Stimulated activated CD8-positive, alpha-beta memory T cell treated with anti-CD3 and anti-CD28 coated beads, Interleukin-7, amount 100 ng/mL, for 48 hours (primary cell): ENCODE measurements at regions not wholly inside any gene's neighbourhood (a gene's known extent, or its start where the extent isn't known, plus 50 kb on each side); places are given as distances from the start of the nearest gene placed in this dataset.
"Not testable (repeated sequence)": the region's sequence is repeated elsewhere in the genome, so short reads cannot be mapped to it uniquely, and the experiment has no call there.

Experiments
- DNase-seq, 2 donors: peaks; one replicate each; pipeline ENCODE4 v3.0.0-alpha.2; 2020; ENCODE audit warnings: low read depth in 1 of 2; ENCODE audit errors: extremely low read depth in 1 of 2

- no peak for DNase-seq
Observed at GRCh38 chr2:134008837-134009236, 245.0 kb upstream of the MGAT5 start.

DNA sequence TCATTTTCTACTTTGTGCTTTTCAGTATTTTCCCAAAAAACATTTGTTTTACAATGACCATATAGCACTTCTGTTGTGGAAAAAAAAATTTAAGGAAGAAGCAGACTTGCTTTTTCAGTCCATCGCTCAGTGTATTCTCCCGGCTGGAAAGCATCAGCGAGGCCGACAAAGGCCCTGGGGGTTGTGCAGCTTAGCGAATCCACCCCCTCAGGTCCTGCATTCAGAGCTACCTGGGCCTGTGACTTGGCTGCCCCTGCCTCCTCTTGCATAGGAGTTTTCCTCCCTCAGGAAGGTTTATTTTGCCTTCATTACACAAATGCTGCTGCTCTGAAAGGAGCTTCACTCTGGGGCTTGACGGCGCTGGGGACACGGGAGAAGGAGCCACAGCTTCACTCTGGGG, 244.4 kb upstream of the MGAT5 start:
- DNase-seq = no peak

DNA sequence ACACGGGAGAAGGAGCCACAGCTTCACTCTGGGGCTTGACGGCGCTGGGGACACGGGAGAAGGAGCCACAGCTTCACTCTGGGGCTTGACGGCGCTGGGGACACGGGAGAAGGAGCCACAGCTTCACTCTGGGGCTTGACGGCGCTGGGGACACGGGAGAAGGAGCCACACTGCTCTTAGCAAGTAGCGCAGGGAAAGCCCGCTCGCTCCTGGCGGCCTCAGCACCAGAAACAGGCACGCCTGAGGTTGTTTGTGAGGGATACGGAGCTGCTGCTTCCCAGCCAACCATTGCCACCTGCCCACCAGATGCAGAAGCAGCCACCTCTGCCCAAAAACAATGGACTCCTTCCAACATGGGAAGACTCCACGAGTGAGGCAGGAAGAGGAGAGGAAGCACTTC, 244.0 kb upstream of the MGAT5 start:
- not testable (repeated sequence) for DNase-seq

DNA sequence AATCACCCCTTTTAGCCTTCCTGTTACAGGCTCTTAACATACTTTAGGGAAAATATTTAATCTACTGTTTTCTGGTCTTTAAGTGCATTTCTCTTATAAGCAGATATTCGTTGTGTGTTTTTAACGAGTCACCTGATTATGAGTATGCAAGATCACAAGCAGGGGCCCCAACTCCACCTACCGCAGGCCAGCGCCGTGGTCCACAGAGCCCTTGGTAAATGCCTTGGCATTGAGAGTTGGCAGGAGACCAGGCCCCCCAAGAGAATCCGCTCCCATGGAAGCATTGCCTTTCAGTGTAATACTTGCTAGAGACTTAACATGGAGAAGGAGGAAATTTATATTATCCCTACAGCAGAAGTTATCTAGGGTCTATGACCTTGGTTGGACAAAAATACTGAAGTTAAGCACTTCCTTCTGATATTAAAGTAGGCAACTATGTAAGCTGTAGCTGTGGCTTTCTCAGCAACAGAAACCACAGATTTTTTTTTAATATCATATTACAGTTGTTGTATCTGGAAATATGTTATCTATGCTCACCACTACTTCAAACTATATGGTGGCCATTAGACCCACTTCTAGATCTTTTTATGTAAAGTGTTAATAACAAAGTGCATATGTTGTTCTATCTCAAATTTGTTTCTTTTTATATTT, 241.8 kb upstream of the MGAT5 start:
- no peak for DNase-seq

DNA sequence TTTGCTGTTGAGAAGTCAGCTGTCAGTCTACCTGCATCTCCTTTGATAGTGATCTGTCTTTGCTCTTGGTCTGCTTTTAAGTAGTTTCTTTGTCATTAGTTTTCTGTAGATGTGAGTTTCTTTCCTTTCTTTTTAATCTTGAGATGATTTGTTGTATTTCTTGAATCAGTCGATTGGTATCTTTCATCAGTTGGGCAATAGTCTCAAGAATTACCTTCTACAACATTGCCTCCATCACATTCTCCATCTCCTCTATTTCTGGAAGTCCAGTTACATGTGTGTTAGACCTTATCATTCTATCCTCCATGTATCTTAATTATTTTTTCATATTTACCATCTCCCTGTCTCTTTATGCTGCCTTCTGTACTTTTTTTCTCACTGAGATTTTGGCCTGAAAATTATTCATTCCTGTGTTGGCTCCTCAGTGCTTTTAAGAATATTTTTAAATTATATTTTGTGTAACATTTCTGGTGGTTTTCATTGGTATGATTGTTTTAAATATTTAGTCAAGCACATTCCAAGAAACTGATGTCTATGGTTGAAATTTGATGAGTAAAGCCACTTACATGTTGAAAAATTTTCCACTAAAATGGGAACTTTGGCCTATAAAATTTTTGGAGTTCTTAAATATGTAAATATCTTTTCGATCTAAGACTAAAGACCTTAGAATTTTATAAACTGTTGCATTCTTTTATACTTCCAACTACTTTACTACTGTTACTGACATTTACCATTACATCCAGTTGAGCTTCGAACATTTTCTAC, 239.5 kb upstream of the MGAT5 start:
- no peak for DNase-seq

DNA sequence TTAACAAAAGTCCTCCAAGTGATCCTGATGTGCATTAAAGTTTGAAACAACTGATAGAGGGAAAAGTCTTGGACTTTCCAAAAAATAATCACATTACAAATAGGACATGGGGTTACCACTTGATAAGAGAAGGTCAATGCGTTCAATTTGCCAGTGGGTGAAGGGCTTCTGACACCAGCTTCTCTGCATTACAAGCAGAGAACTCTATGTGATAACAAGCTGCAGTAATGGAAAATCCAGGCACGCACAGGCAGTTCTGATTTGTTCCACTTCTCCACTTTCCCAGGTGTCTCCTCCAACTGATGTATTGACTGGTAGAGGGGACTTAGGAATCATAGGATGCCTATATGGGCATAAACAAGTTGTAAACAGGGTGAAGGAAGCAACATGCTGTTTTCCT, 234.0 kb upstream of the MGAT5 start:
- DNase-seq = no peak

DNA sequence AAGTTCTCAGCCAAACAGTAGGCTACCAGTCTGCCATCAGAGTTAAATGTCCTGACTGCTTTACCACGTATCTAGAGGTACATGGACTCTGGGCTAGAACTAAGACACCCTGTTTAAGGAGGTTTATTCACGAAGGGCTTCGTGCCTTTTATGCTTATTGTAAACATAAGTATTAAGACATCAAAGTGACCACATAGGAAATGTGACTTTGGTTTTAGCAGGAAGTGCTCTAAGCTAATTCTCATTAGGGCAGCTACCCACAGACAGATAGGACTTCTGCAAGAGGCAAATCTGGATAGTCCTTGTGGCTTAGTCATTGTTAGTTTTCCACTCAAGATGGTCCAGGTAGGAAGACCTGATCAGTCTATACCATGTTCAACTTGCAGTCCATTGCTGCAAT, 233.3 kb upstream of the MGAT5 start:
- no peak for DNase-seq

DNA sequence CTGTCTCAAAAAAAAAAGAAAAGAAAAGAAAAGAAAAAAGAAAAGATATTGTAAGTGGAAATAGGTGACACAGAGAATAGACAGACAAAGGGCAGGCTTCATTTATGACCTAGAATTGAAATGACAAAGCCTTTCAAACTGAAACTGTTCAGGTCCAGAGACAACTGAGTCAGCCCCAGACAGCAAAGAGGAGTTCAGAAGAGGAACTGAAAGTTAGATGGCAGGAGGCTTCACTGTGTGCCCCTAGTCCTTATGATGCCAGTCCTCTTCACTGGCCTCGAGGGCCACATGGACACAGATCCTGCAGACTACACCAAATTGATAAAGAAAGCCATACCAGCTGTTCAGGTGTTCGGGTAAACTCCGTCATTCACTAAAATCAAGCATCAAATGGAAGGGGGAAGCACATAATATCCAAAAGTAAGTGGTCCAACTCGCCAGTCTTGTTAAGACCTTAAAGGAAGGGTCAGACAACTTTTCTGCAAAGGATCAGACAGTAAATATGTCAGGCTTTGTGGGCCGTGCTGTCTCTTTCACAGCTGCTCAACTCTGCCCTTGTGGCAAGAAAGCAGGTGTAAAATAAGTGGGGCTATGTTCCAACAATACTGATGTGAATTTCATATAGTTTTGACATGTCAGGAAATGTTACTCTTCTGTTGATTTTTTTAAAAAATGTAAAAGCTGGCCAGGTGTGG, 231.9 kb upstream of the MGAT5 start:
- no peak for DNase-seq

- DNase-seq = no peak
Observed at GRCh38 chr2:134023854-134024253, 230.0 kb upstream of the MGAT5 start.

DNA sequence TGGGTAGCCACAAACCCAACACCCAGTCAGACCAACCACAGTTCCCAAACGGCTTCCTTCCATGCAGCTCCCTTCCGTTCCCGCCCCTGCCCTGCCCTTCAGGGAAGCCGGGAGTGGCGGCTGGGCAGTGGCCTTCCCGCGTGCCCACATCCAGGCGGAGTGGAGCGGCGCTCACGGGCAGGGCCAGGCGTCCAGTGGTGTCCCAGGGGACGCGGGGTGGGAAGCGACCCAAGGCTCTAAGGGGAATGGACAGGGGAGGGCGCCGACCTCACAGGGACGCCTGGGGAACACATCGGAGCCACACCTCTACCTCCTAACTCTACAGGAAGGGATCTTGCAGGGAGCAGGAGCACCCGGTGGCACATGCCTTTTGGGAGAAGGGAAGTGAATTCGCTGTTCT, 225.9 kb upstream of the MGAT5 start:
- no peak for DNase-seq

DNA sequence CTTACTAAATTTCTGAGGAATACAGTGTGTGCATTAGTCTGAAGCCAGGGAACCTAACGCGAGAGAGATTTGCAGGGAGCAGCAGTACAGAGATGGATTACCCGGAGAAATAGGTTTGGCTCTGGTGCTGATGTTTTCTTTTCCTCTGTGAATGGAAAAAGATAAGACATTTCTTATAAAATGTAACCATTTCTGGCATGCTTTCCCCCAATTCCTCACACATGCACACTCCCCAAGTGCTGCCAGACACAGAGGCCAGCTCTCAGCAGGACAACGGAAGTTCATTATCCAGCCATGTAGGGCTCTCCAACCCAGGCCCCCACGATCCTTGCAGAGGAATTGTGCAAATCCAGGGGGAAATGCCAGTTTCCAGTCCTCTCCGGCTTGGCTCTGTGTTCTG, 224.5 kb upstream of the MGAT5 start:
- DNase-seq = no peak

- DNase-seq = no peak
Observed at GRCh38 chr2:134031539-134031938, 222.3 kb upstream of the MGAT5 start.

- DNase-seq = no peak
Observed at GRCh38 chr2:134035605-134036370, 218.1 kb upstream of the MGAT5 start.

GRCh38 chr2:134039912-134040581, 213.8 kb upstream of the MGAT5 start:
- DNase-seq = no peak

GRCh38 chr2:134040626-134041172, 213.2 kb upstream of the MGAT5 start:
- not testable (repeated sequence) for DNase-seq

DNA sequence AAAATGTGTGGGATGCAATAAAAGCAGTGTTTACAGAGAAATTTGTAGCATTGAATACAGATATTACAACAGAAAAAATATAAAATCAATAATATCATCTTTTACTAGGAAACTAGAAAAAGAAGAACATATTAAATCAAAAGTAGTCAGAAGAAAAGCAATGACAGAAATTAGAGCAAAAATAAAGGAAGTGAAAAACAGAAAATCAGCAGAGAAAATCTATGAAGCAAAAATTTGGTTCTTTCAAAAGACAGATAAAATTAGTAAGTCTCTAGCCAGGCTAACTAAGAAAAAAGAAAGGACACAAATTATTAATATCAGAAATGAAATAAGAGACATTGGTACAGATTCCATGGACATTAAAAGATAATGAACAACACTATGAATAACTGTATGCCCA, 212.0 kb upstream of the MGAT5 start:
- DNase-seq = no peak

DNA sequence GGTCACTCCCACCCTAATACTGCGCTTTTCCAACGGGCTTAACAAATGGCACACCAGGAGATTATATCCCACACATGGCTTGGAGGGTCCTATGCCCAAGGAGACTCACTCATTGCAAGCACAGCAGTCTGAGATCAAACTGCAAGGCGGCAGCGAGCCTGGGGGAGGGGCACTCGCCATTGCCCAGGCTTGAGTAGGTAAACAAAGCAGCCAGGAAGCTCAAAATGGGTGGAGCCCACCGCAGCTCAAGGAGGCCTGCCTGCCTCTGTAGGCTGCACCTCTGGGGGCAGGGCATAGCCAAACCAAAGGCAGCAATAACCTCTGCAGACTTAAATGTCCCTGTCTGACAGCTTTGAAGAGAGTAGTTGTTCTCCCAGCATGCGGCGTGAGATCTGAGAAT, 210.8 kb upstream of the MGAT5 start:
- not testable (repeated sequence) for DNase-seq

DNA sequence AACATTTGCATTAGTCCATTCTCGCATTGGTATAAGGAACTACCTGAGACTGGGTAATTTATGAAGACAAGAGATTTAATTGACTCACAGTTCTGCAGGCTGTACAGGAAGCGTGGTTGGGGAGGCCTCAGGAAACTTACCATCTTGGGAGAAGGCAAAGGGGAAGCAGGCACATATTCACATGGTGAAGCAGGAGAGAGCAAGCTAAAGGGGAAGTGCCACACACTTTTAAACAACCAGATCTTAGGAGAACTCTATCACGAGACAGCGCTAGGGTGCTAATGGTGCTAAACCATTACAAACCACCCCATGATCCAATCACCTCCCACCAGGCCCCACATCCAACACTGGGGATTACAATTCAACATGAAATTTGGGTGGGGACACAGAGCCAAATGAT, 201.7 kb upstream of the MGAT5 start:
- DNase-seq = no peak

GRCh38 chr2:134056173-134056572, 197.7 kb upstream of the MGAT5 start:
- DNase-seq = no peak

- not testable (repeated sequence) for DNase-seq
Observed at GRCh38 chr2:134061066-134061465, 192.8 kb upstream of the MGAT5 start.
